Eye (tissue), 1 donor: ENCODE measurements at regions not wholly inside any gene's neighbourhood (a gene's known extent, or its start where the extent isn't known, plus 50 kb on each side); places are given as distances from the start of the nearest gene placed in this dataset.
"Not testable (repeated sequence)": the region's sequence is repeated elsewhere in the genome, so short reads cannot be mapped to it uniquely, and the experiment has no call there.

Source experiments
- DNase-seq: peaks from one replicate; pipeline ENCODE4 v3.0.0-alpha.2; 2015

- DNase-seq: peak; percentile 28
Observed at GRCh38 chr10:128568041-128568440, 441.8 kb upstream of the MKI67 start.

DNA sequence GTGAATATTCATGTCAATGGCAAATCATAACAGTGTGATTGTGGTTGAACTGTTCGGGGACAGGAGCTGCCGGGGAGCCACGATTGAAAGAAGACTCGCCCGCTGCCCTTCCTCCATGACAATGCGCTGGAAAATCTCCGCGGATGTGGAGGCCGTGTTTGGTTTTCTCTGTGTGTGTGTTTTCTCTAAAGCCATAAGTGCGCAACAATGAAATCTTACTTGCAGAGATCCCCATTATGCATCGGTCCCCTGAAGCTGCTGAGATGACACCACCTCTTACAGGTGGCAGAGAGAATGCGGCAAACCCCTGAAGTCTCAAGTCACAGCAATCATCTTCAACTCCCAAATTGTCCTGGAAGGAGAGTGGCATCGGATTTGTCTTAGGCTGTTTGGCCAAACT lies 442.3 kb upstream of the MKI67 start:
- no peak for DNase-seq

DNA sequence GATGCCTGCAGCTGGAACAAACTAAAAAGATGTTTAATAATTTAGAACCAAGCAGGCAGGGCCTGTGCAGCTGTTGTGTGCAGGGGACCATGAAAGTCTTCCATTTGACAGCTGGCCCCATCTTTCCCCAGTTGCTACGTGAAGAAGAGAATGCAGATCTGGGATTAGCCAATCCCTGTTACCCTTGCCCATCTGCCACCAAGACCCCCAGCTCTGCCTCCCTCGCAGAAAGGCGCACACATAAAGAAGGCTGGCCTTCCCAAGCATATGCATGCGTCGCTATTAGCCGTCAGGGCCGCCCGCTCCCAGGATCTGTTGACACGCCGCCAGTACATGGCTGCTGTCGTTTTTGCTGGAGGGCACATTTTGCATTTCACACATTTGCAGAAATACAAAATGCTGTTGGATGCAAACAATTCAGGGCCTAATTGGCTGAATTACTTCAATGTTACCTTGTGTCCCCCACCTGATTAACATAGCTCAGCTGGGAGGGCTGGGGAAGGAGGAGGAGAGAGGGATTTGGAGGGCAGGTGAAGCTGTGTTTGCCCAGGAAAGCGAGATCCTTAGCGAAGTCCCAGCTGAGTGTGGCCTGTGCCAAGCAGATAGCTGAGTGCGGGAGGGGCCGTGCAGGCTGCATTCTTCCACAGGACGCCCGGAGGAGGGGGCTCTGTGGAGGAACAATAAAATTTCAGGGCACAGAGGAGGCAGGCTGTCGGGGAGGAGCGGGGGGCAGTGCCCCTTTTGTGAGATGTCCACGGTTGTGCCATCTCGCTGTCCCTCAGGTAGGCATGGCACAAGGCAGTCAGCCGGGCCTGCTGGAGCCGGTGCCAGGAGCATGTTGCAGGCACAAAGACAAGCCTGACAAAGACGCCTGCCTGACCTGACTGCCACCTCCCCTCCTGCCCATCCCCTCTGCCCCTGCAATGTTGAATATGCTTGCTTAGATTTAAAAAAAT lies 443.0 kb upstream of the MKI67 start:
- peak; percentile 93 for DNase-seq

DNA sequence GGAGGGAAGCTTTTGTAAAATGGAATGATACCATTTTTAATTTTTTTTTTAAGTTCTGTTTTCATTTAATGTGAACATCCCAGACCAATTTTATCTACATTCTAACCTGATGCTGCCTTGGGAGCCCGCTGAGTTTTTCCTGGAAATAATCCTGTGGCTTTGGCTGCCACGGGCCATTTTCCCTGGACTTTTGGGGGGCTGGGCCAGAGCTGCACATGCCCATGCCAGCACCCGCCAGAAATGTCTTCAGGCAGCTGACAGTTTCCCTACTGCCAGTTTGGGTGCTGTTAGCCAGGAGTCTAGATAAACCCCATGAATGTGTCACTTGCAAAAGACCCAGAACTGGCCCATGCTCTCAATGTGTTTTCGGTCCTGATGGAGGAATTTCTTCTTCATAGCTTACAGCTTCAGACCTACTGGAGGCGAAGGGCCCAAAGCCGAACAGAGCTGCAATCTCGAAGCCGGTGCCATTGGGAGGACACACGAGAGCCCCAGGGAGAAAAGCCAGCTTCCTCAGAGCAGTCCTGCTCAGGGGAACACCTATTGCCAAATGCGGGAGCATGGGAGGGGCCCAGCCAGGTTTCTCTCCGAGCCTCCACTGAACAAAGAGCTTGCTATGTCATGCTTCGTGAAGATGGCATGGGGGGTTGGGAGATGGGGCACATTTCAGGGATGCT lies 444.2 kb upstream of the MKI67 start:
- peak; percentile 26 for DNase-seq

DNA sequence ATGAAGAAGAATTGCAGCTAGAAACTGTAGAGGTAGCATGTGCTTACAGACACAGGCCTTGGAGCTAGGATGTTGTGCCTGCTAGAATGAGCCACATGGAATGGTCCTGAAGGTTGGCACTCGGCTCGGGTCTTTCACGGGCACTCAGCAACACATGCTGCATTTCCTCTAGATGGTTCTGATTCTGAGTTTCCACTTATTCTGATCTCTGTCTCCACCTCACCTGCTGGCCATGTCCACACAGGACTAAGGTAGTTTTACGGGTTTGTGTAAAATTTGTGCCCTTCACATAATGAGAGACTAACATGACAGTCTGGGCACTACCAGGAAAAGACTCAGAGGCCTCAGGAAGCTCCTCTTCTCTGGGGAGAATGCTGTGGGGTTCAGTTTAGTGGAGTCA lies 444.8 kb upstream of the MKI67 start:
- no peak for DNase-seq

DNA sequence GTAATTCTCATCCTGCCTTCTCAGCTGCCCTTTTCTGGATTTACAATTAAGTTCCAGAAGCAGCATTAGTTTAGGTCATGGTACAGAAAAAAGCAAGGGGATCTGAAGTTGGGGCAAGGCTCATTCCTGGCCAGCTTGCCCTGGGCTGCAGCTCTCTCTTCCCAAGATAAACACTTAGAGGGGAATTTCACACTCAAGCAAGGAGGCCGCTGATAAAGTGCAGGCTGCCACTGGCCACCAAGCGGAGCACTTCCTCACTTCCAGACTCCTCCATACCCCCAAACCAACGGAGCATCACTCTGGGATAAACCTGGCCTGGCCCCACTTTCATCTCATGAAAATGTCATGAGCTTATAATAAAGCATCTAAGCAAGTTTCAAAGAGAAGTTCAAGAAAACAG lies 445.5 kb upstream of the MKI67 start:
- DNase-seq: peak; percentile 19

GRCh38 chr10:128572696-128573095 lies 446.5 kb upstream of the MKI67 start:
- DNase-seq: no peak

GRCh38 chr10:128573281-128573845 lies 447.1 kb upstream of the MKI67 start:
- DNase-seq: peak; percentile 19

DNA sequence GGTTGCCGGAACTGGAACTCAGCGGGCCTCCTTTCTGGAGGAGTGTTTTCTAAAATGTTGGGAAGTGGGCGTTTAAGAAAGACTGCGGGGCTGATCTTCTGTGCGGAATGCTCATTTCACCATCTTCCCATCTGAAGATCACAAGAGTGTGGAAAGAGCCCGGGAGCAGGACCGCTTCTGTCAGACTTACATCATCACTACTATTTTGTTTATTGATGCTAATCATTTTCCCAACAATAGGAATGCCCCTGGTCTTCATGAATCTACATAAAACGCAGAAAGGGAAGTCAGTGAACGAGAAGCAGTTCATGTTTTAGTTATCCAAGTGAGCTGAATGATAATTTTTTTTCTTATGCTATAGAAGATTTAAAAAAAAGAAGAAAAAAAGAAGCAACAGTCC lies 447.8 kb upstream of the MKI67 start:
- DNase-seq: peak; percentile 24

DNA sequence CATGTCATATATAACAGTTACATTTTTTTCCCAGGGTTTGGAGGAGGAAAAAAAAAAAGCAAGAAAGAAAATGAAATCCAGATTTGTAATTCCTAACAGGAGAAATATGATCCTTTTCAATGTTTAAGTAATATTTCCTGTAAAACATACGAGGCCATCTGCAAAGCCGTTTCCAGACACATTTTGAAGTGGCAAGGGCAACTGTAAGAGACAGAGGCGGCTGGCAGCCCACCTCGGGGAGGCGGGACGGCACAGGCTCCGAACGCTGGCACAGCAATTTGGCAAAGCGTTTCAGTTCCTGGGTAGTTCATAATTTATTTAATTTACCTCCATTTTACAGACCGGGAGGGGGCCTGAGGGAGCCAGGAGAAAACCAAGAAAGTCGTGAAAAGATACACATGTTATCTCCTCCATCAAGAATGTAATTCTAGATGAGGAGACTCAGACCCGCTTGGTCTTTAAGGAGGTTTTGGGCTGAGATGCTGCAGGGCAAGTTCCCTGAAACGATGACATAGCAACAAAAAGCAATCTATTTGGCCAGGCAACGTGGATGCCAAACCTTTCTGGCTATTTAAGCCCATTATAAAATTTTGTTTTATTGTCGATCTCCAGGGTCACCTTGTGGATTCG lies 448.5 kb upstream of the MKI67 start:
- peak; percentile 58 for DNase-seq

DNA sequence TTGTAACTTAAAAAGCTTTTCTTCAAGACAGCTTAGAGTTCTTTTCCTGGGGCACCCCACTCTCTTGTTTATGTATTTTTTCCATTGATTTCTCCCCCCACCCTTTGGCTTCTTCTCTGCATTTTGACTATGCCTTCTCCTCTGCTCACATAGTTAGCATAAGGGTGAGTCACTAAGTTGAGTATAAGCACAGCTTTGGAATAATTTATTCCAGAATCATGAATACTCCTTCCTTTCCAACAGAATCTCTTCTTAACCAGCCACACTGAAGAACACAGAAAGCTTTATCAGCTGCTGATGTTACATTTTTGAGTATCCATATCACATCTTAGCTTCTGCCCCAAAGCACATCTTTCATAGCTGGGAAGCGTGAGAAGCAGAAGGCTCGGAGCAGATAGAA lies 449.5 kb upstream of the MKI67 start:
- peak; percentile 12 for DNase-seq

DNA sequence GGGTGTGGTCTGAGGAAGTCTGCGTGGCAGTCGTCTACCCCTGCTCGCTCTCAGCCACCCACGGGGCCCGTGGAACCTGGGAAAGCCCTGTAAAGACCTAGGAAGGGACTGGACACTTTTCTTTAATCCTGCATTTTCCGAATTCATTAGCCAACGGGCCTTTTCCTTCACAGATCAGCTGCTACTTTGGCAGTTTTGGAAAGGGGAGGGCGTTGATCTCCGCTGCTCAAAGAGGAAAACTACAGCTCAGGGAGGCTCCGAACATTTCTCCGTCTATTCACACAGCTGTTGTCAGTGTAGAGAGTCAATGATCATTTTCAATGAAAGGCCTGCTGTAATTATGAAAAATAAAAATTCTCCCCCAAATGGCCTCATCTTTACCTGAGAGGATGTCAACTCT lies 450.1 kb upstream of the MKI67 start:
- no peak for DNase-seq

GRCh38 chr10:128576943-128577670 lies 450.9 kb upstream of the MKI67 start:
- DNase-seq: peak; percentile 23

GRCh38 chr10:128577958-128578750 lies 451.9 kb upstream of the MKI67 start:
- DNase-seq: no peak

GRCh38 chr10:128578766-128579165 lies 452.5 kb upstream of the MKI67 start:
- DNase-seq: no peak

- DNase-seq: peak; percentile 67
Observed at GRCh38 chr10:128579280-128579865, 453.1 kb upstream of the MKI67 start.

- peak; percentile 53 for DNase-seq
Observed at GRCh38 chr10:128579901-128580300, 453.7 kb upstream of the MKI67 start.

DNA sequence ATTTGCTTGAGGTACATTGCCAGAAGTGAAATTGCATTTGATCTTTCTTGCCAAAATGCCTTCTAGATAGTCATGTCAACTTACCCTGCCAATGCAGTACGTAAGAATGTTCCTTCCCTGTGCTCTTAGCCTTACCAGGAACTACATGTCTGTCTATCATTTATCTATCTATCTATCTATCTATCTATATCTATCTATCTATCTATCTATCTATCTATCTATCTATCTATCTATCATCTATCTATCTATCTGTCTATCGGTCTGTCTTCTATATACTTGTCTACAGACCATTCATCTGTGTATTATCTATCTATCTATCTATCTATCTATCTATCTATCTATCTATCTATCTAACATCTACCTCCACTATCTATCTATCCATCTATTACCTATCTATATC lies 456.9 kb upstream of the MKI67 start:
- not testable (repeated sequence) for DNase-seq

GRCh38 chr10:128586599-128586998 lies 460.4 kb upstream of the MKI67 start:
- not testable (repeated sequence) for DNase-seq

DNA sequence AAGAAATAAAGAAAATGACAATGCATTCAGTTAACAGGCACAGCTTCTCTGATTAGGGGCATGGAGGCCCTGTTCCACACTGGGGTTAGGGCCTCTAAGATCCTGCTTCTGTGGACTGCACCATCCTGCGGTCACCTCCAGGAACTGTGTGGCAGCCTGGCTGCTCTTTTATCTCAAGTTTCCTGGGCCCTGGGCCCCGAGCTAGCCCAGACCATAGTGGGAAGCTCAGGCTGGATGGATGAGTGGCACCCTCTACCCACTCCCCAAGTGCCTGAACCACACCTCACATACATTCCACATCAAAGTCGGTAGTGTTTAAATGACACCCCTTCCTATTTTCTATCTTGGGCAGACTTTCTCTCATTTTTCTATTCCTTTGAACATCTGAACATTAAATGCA lies 461.5 kb upstream of the MKI67 start:
- no peak for DNase-seq

DNA sequence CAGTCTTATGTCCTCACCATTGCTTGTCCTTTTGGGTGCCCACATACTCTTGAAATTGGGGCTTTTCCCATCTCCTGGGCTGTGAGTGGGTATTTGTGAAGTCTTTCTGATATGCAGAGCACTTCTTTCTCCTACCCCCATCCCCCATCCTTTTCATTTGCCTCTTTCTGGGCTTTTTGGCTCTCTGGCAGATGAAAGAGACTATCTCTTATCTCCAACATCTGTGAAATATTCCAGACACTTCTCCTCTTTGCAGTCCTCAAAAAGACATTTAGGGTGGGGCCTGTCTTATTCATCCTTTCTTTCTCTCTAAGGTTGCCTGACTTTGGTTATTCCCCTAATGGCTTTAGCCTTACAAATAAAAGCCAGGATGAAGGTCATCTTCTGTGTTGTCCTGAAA lies 462.2 kb upstream of the MKI67 start:
- DNase-seq: no peak
